Smooth muscle cell of the brain vasculature (primary cell): ENCODE measurements at regions not wholly inside any gene's neighbourhood (a gene's known extent, or its start where the extent isn't known, plus 50 kb on each side); places are given as distances from the start of the nearest gene placed in this dataset.

Source experiments
- DNase-seq: peaks from one replicate; pipeline ENCODE4 v3.0.0-alpha.2; 2012; ENCODE audit warnings: low read depth, low spot score

DNA sequence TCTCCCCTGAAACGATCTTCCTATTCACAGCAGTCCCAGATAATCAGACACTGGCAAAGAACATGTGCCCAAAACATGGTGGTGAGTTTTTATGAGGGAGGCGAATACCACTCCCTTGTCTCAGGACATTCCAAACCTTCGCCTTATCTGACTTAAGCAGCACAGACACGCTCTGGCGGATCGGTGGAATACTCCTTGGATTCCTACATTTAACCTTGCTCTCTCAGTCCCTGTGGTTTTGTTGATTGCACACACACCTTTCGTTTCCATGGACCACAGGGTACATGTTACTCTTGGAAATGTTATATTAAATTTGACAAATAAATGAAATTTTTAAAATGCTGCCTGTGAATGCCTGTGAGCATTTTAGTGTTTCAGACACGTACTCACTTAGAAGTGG, 87.8 kb upstream of the CPEB4 start:
- DNase-seq: no peak

DNA sequence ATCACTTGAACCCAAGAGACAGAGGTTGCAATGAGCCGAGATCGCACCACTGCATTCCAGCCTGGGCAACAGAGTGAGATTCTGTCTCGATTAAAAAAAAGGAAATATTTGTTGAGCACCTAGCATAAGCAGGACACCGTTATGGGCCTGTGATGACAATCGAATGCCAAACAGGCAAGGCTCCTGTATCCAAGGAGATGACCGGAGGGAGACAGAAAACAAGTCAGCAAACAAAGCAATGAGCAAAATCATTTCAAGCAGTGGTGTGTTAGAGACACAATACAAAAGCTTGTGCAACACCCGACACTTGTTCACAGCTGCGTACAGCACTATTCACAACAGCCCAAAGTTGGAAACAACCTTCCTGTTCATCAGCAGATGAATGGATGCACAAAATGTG, 87.1 kb upstream of the CPEB4 start:
- no peak for DNase-seq

DNA sequence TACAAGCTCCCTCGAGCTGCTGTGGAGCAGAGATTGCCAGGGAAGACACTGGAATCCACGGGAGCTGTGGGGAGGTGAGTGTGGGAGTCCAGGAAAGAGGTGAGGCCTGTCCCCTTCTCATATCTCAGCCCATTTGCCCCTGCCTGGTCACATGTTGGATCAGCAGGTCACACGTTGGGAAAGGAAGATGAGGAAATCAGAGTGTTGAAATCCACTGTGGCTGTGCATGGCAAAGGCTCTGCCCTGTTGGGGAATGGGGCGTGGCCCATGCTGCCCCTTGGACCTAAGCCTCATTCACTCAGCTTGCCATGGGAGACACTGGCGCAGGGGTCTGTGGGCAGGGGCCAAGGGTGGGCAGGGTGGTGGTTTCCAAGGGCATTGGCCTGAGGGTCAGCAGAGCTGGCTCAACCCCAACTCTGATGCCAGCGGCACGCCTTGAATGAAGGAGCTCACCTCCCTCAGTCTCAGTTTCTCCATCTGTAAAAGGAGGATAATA, 85.4 kb upstream of the CPEB4 start:
- no peak for DNase-seq

DNA sequence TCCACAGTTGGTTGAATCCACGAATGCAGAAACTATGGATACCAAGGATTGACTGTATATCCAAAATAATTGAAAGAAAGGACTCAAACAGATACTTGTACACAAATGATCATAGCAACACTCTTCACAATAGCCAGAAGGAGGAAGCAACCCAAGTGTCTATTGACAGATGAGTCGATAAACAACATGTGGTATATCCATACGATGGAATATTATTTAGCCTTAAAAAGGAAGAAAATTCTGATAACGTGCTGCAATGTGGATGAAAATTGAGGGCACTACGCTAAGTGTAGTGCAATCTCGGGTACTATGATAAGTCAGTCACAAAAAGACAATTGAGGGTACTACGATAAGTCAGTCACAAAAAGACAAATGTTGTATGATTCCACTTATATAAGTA, 83.6 kb upstream of the CPEB4 start:
- no peak for DNase-seq

DNA sequence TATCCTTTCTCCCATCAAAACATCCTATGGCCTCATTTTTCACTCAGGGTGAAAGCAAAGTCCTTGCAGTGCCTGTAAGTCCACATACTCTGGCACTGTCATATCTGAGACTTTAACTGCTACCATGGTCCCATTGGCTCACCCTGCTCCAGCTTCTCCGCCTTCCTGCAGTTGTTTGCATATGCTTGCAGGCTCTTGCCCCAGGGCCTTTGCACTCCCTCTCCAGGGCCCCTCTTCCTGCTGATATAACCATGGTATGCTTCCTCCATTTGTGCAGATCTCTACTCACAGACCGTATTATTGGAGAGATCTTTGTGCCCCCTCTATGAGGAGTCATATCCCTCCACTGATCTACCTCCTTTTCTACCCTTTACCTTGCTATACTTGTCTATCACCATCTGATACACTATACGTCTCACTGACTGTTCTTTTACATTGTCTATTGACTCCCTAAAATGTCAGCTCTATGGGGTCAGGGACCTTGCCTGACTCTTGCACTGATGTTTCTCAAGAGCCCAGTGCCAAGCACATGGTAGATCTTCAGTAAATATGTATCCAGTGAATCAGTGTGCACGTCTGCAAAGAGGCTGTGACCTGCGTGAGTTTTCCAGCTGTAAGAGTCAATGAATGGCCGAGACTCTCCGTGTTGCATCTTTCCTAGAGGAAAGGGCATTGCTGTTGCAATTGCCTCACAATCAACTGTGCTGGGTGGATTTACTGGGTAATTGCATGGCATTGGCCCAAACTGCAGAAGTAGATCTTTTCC, 81.7 kb upstream of the CPEB4 start:
- DNase-seq: no peak

DNA sequence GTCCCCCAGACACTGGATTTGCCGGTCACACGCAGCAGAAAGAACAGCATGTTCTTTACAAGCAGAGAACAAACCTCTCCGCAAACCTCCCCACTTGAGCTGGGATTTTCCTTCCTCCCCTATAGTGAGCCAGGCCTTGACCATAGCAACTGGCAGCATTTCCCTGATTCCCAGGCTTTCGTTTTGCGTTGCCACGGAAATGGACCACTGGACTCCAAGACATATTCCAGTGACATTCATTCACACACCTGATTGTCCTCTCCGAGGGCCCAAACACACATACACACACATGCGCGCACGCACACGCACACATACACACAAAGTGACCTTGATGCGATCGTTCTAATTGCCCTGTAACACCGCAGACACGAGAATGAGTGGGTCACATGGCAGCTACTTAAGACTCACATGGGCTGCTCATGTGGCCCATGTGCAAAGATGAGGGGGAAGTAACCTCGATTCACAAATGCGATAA, 80.9 kb upstream of the CPEB4 start:
- no peak for DNase-seq

DNA sequence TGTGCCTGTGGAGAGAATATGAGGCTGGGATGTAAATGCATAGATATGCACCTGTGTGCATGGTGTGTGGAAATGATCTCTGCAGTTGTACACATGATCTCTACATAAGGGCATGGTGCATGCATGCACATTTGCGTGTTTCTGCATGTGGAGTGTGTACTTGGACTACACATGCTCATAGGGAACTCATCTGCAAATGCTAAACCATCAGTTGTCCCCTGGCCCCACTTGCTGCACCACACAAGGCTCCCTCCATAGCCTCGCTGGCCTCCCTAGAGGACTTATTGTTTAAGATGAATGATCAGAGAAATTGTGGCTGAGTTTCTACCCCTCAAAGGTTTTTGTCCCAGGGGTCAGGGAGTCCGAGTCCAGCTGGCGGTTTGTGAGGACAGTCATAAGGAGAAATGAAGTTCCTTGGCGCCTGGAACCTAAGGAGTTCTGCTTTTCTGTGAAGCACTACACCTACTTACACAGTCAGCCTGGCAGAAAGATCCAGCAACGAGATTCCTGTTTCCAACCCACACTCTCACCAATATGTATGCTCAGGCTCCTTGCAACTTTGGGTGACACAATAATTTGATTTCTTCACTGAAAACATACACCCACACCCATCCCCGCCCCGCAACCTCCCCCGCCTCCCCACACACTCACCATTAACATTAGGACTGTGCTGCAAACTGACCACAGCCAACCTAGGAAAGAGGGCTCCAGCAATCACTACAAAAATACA, 79.9 kb upstream of the CPEB4 start:
- no peak for DNase-seq

DNA sequence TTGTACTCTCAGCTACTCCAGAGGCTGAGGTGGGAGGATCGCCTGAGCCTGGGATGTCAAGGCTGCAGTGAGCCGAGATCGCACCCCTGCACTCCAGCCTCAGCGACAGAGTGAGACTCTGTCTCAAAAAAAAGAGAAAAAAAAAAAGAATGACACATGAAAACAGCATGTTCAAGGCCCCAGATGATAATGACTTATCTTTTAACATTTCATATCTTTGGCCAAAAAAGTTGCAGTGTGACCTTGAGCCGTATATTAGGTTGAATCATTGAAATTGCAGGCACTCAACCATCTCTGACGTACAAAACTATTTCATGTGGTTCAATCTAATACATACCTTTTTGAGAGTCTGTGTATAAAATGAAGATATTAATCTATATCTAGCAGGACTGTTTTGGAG, 79.1 kb upstream of the CPEB4 start:
- DNase-seq: no peak

DNA sequence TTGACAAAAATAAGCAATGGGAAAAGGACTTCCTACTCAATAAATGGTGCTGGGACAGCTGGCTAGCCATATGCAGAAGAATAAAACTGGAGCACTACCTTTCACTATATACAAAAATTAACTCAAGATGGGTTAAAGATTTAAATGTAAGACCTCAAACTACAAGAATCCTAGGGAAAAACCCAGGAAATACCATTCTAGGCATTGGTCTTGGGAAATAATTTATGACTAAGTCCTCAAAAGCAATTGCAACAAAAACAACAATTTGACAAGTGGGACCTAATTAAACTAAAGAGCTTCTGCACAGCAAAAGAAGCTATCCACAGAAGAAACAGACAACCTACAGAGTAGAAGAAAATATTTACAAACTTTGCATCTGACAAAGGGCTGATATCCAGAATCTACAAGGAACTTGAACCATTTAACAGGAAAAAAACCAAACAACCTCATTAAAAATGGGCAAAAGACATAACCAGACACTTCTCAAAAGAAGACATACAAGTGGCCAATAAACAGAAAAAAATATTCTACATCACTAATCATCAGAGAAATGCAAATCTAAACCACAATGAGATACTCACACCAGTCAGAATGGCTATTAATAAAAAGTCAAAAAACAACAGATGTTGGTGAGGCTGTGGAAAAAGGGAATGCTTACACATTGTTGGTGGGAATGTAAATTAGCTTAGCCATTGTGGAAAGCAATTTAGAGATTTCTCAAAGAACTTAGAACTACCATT, 75.2 kb upstream of the CPEB4 start:
- no peak for DNase-seq

DNA sequence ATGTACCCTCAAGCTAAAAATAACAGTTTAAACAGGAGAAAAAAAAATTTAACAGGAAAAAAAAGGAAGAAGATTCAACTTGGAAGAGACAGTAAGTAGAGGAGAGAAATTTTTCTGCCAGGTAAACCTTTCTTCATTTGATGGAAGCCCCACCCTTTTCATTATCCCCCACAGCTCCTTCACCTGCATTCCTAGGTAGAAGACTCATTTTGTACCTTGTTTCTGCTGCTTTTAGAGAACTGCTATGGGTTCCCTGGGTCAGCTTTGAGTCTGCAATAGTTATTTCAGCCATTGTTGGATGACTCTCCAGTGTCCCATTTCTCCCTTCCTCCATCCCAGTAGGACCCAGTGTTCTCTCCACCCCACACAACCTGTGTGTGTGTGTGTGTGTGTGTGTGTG, 74.1 kb upstream of the CPEB4 start:
- DNase-seq: no peak

DNA sequence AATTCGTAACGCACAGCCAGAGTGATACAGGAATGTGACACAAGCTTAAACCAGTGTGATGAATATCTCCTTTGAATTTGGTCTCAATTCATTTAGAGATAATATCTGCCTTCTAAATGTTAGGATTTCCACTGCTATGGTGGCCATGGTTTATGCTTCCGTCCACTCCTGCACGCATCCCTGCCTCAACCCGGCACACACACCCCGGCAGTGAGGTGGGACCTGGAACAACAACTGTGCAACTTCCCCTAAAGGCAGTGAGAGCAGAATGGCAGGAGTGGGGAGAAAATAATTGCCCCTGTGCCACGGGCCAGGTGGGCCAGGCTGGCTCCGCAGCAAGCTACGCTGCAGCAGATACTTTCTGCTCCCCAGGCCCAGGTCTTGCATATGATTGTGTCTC, 72.6 kb upstream of the CPEB4 start:
- no peak for DNase-seq

DNA sequence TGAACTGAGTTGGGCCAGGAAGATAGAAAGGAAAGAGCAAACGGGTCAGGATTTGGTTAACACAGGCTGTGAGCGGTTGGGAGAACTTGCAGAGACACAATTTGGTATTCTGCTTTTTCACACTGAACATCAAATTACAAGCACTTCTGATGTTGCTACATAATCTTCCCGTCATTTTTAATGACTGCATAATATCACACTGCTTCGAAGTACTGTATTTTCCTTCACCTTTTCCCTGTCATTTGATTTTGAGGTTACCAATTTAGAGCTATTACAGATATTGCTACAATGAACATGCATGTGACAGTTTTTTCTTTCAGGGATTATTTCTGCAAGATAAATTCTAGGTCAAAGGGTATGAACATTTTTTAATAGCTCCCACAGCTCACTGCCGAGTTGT, 71.4 kb upstream of the CPEB4 start:
- no peak for DNase-seq

DNA sequence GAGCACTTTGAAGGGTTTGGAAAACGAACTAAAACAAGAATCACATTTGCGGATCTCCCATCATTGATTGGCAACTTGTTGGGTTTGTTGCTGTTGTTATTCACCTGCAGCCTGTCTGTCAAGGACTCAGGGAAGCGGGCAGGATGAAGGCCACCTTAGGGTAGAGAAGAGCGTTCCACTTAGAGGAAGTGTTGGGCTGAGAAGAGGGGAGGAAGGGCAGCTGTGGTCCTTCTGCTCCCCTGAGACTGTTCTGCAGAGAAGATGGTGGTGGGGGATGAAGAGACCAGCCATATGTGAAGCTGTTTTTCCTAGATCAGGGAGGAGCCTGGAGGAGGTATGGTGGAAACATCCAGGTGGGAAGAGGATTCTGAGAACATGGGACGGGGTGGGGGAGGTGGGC, 70.6 kb upstream of the CPEB4 start:
- DNase-seq: no peak

DNA sequence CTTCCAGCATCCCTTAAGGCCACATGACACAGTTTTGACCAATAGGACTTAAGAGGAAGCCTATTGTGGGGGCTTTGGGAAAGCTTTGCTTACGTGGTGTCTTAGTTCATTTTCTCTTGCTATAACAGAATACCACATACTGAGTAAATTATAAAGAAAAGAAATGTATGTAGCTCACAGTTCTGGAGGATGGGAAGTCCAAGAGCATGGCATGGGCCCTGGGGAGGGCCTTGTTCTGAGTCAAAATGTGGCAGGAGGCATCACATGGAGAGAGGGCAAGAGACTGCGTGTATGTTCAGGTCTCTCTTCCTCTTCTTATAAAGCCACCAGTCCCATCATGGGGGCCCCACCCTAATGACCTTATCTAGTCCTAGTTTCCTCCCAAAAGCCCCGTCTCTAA, 68.6 kb upstream of the CPEB4 start:
- DNase-seq: no peak

DNA sequence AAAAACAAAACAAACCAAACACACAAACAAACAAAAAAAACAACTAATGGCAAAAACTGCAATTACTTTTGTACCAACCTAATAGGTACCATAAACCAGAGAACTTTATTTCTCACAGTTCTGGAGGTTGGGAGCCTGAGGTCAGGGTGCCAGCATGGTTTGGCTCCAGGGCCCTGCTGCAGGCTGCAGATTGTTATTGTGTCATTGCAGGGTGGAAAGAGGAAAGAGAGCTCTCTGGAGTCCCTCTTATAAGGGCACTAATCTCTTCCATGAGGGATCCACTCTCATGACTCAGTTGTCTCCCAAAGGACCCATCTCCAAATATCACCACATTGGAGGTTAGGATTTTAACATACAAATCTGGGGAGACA, 64.9 kb upstream of the CPEB4 start:
- DNase-seq: no peak

DNA sequence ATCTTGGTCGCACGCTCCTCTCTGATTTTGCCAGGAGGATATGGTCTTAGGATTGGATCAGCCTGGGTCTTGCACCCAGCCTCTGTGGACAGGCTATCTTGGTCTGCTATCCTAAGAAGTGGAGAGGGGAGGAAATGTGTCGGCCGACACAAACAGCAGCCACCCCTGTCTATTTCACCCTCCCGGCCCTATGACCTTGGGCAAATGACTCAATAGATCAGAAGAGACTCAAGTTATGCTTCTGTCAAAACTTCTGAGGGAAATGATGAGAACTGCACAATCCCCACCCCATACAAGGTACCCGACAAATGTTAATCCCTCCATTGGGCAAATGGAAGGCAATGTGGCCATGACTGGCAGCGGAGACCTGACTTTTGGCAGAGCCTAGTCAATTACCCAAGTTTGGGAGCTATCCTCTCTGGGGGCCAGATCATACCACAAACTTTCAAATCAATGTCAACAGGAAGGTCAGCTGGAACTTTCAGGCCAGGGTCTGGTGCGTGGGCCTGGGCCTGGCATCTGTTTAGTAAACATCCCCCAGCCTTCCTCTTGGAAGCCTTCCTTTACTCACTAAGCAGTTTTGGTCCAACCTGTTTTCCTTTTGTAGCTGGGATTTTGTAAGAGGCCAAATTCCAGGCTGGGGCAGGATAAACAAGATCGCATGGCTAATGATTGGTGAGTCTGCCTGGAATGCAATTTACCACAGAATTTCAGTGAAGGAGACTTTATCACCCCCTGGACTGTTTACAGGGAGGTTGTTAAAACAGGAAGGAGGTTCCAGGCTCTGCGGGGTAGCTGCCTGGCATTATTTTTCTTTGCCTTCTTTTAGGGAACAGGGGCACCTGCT, 64.2 kb upstream of the CPEB4 start:
- peak; percentile 57 for DNase-seq

DNA sequence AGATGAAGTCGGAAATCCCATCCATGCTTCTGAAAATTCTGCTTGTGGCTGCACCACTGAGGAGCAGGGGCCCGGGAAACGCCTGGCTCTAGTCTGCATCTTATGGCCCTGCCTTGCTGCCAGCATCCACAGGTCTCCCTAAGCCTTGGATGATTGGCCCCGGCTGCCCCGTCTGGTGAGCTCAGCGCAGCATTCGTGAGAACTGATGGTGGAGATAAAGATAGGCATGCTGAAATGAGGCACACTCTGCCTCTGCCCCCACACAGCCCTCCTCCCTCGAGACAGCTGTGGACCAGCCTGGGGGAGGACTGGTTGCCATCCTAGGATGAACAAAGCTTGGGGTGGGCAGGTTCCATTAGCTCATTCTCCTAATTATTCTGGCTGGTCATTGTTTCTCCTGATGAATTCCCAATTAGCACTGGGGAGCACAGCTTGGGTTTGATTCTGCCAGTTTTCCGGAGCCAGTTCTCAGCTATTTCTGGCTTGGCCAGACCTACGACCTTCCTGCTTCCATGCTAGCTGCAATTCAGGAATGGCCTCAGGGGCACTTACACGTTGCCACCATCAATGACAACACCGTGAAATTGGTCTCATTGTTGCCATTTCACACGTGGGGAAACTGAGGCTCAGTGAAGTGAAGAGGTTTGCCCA, 62.8 kb upstream of the CPEB4 start:
- DNase-seq: no peak

DNA sequence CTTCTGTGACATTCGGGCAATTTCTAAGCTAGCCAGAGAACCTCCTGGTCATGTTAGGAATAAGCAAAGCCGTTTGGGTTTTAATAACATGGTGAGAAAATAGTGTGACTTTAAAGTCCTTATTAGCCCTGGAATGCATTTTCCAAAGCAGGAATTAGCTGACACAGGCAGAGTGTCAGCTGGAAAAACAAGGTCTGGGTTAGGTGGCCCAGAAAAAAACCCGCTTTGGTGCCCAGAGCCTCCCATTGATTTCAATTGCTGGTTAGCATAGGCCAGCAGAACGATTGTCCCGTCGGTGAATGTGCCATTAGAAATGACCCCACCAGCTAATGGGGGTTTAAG, 62.1 kb upstream of the CPEB4 start:
- no peak for DNase-seq

DNA sequence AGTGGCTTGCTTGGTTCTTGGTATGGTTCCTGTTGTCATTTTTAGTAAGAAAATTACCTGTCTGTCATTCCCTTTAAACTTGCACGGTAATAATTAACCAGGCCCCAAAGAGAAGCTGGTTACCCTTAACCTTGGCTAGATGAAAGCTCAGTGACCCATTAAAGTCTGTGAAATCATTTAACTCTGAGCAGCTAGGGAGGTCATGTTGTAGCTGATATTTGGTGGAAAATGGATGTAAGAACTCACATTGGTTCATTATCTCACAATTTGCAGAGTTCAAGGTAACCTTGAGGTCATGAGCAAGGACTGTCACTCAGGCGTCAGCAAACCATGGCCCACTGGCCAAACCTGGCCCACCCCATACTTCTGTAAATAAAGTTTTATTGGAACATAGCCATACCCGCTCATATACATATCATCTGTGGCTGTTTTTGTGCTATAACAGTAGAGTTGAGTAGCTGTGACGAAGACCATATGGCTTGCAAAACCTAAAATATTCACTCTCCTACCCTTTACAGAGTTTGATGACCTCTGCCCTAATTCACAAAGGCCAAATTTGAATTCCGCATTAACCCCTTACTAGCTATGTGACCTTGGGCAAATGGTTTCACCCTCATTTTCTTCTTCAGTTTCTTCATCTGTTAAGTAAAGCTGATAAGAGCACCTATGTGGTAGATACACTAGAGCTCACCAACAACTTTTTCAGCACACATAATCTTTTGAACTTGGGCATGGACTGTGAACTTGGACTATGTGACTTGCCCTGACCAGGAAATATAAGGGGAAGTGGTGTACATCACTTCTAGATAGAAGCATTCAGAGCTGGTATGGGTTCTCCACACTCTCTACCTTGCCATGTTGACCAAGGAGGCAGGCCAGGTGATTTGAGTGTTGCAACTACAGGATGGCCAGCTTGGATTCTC, 61.5 kb upstream of the CPEB4 start:
- DNase-seq: no peak

DNA sequence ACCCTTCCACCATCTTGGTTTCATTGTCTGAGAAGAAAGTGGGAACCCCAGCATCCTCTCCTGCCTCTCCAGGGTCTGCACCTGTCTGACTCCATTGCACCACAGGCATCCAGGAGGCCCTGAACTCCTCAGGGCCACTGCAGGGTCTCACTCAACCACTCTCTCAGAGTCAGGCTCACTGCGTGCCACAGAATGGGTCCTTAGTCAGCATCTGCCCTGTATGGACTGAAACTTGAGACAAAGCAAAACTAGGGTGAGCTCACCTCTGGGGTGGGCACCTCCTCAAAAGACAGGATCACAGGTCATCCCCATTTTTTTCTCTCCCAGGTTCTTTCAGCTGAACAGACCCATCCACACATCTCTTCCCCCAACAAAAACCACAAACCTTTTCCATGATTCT, 59.2 kb upstream of the CPEB4 start:
- no peak for DNase-seq
